SK-N-SH (cell line): ENCODE measurements at regions not wholly inside any gene's neighbourhood (a gene's known extent, or its start where the extent isn't known, plus 50 kb on each side); places are given as distances from the start of the nearest gene placed in this dataset.
"Not testable (repeated sequence)": the region's sequence is repeated elsewhere in the genome, so short reads cannot be mapped to it uniquely, and the experiment has no call there.

Experiments
- CTCF ChIP-seq: fragments of 200-600 bp; sonication (generic); IDR thresholded peaks from 2 replicates; pipeline ENCODE4 v1.6.1; 2017; ENCODE audit warnings: antibody characterized with exemption, mild to moderate bottlenecking, moderate library complexity
- FOXM1 ChIP-seq: IDR thresholded peaks from 2 replicates; pipeline ENCODE4 v1.4.0; 2012; ENCODE audit warnings: low read depth, mild to moderate bottlenecking
- JUND ChIP-seq: IDR thresholded peaks from 2 replicates; pipeline ENCODE4 v1.4.0; 2012
- RAD21 ChIP-seq: IDR thresholded peaks from 2 replicates; pipeline ENCODE4 v1.6.1; 2012; ENCODE audit warnings: mild to moderate bottlenecking, low read length
- REST ChIP-seq: IDR thresholded peaks from 2 replicates; pipeline ENCODE4 v1.6.1; 2012; ENCODE audit warnings: mild to moderate bottlenecking, low read depth, low read length, moderate library complexity
- TCF12 ChIP-seq: IDR thresholded peaks from 2 replicates; pipeline ENCODE4 v1.4.0; 2012

- TF ChIP-seq CTCF, RAD21, FOXM1, JUND, REST, TCF12: not testable (repeated sequence)
Observed at GRCh38 chr11:89615642-89616041, 94.5 kb upstream of the TRIM77 start.
